ENCODE measurements at regions not wholly inside any gene's neighbourhood (a gene's known extent, or its start where the extent isn't known, plus 50 kb on each side); places are given as distances from the start of the nearest gene placed in this dataset.

- Histone ChIP-seq H3K36me3 (ENCODE audit: control insufficient read depth in 1 of 2, insufficient read depth in 2 of 2, low read length in 2 of 2) (no peaks in the 10 kb centered on the region), H3K79me2 (ENCODE audit: insufficient read depth, low read length) (no peaks in the 10 kb centered on the region), H4K20me1 (ENCODE audit: insufficient read depth) (no peaks in the 10 kb centered on the region), H3K27me3 (ENCODE audit: insufficient read depth, low read length) (no peaks in the 10 kb centered on the region), H3K9me3 (ENCODE audit: control insufficient read depth in 1 of 2, insufficient read depth in 1 of 2, low read depth in 1 of 2, low read length in 2 of 2) (no peaks in the 10 kb centered on the region), H3K4me2 (ENCODE audit: low read length) (no peak overlapping the region), H2AFZ (ENCODE audit: low read depth, low read length, poor library complexity, severe bottlenecking) (no peak overlapping the region), H3K9ac (ENCODE audit: low read length) (no peak overlapping the region), H3K4me3 (replicated peaks in 1 of 2; ENCODE audit: low read depth in 1 of 2, low read length in 2 of 2) (no peak overlapping the region), H3K9me2 (ENCODE audit: insufficient read depth) (no peaks in the 10 kb centered on the region), H3K4me1 (ENCODE audit: control insufficient read depth in 1 of 2, insufficient read depth in 2 of 2, low read length in 2 of 2) (0 out of 4 replicates have a peak, but pooled peaks cover 0 to 3% of the 10 kb centered on the region in 2 experiments), H3K27ac (ENCODE audit: low read depth, low read length) (no peak overlapping the region)
- POLR2A ChIA-PET: no interaction called here
- CTCF ChIA-PET: interaction anchor here (1.3 kb wide), 1 partner anchor 37 kb away, joined by 4 read pairs; no protein-coding TSS in a partner anchor
- BruUV-seq (replicated peaks): no TSS peak
- TF ChIP-seq SIN3A (IDR thresholded peaks at IDR 0.05; ENCODE audit: low read depth) (no peak), ZFX (IDR thresholded peaks at IDR 0.05) (no peak), POLR2A (IDR thresholded peaks at IDR 0.05; ENCODE audit: borderline replicate concordance, extremely low read depth, insufficient read depth, insufficient read length) (no peak), EGR1 (IDR thresholded peaks at IDR 0.05; ENCODE audit: low read depth) (no peak)
- RAD21 ChIA-PET (ENCODE audit: low non-redundant PET in 1 of 2, low total read pairs in 2 of 2, uncharacterized antibody in 2 of 2, unreplicated experiment in 2 of 2): no interaction called here
- intact Hi-C loops (cut with micrococcal nuclease): no loop called here
- no peak for DNase-seq (ENCODE audit: low read depth, low spot score)
- ATAC-seq: no peak
These were observed 75.7 kb downstream of the LYZL2 start for GRCh38 chr10:30553626-30554439.

GRCh38 chr10:30553018-30553625, 76.4 kb downstream of the LYZL2 start:
- RAD21 ChIA-PET (ENCODE audit: low non-redundant PET in 1 of 2, low total read pairs in 2 of 2, uncharacterized antibody in 2 of 2, unreplicated experiment in 2 of 2): no interaction called here
- 0 out of 4 replicates have a peak, but pooled peaks cover 0 to 3% of the 10 kb centered on the region in 2 experiments for H3K4me1 ChIP-seq (ENCODE audit: control insufficient read depth in 1 of 2, insufficient read depth in 2 of 2, low read length in 2 of 2)
- intact Hi-C loops (cut with micrococcal nuclease): no loop called here
- no peaks in the 10 kb centered on the region for H4K20me1 ChIP-seq (ENCODE audit: insufficient read depth)
- no peaks in the 10 kb centered on the region for H3K9me3 ChIP-seq (ENCODE audit: control insufficient read depth in 1 of 2, insufficient read depth in 1 of 2, low read depth in 1 of 2, low read length in 2 of 2)
- no peak for TF ChIP-seq CBX3 (IDR thresholded peaks at IDR 0.05; ENCODE audit: low read depth)
- no peaks in the 10 kb centered on the region for H3K36me3 ChIP-seq (ENCODE audit: control insufficient read depth in 1 of 2, insufficient read depth in 2 of 2, low read length in 2 of 2)
- ATAC-seq: no peak
- H2AFZ ChIP-seq (ENCODE audit: low read depth, low read length, poor library complexity, severe bottlenecking): no peak overlapping the region
- H3K27me3 ChIP-seq (ENCODE audit: insufficient read depth, low read length): no peaks in the 10 kb centered on the region
- CTCF ChIA-PET: interaction anchor here (1.3 kb wide), 1 partner anchor 38 kb away, joined by 4 read pairs; no protein-coding TSS in a partner anchor
- no peaks in the 10 kb centered on the region for H3K9me2 ChIP-seq (ENCODE audit: insufficient read depth)
- H3K79me2 ChIP-seq (ENCODE audit: insufficient read depth, low read length): no peaks in the 10 kb centered on the region
- H3K4me2 ChIP-seq (ENCODE audit: low read length): no peak overlapping the region
- no peak for DNase-seq (ENCODE audit: low read depth, low spot score)
- no TSS peak for BruUV-seq (replicated peaks)
- H3K4me3 ChIP-seq (replicated peaks in 1 of 2; ENCODE audit: low read depth in 1 of 2, low read length in 2 of 2): no peak overlapping the region
- POLR2A ChIA-PET: no interaction called here
- no peak overlapping the region for H3K27ac ChIP-seq (ENCODE audit: low read depth, low read length)
- no peak overlapping the region for H3K9ac ChIP-seq (ENCODE audit: low read length)
